ENCODE measurements at regions not wholly inside any gene's neighbourhood (a gene's known extent, or its start where the extent isn't known, plus 50 kb on each side); places are given as distances from the start of the nearest gene placed in this dataset.

DNA sequence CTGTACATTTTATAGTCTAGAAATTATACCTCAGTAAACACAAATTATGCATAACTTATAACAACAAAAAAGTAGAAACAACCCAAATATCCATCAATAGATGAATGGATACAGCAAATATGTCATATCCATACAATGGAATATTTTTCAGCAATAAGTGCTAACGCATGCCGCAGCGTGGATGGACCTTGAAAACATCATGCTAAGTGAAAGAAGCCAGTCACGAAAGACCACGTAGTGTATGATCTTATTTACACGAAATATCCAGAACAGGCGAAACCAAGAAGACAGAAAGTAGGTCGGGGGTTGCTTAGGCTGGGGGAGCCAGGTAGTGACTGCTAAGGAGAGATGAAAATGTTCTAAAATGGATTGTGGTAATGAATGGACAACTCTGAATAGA lies 167.1 kb upstream of the MYCN start:
- H3K4me3 ChIP-seq = no peak overlapping the region
- H3K9me3 ChIP-seq = no peaks in the 10 kb centered on the region
- intact Hi-C loops (cut with DNase I) = no loop called here
- H3K27me3 ChIP-seq = no peaks in the 10 kb centered on the region
- WGBS, 2 donors = 74 to 90% methylated on average over 8 of the region's 8 CpGs
- TF ChIP-seq POLR2A (IDR thresholded peaks at IDR 0.05) = no peak
- no peak for TF ChIP-seq CTCF (IDR thresholded peaks at IDR 0.05)
- DNase-seq = no peak
- H3K36me3 ChIP-seq = no peaks in the 10 kb centered on the region
- no peak overlapping the region for H3K27ac ChIP-seq
- H3K4me1 ChIP-seq = no peaks in the 10 kb centered on the region

DNA sequence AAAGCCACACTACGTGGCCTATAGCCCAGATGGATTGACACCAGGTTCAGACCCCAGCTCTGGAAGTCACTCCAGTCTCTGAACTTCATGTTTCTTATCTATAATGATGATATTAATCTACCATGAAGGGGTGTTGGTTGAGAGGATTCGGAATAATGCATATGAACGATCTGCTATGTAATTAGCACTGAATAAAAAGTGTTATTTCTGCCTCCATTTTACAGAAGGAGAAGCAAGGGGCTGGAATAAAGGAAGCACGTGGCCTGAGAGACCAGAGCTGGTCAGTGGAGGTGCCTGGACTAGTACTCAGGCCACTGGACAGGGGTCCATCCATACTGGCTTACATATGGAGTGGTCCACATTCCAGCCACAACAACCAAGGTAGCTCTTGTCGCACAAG lies 166.5 kb upstream of the MYCN start:
- Histone ChIP-seq H3K27ac (no peak overlapping the region), H3K9me3 (no peaks in the 10 kb centered on the region), H3K36me3 (no peaks in the 10 kb centered on the region), H3K27me3 (no peaks in the 10 kb centered on the region), H3K4me3 (no peak overlapping the region), H3K4me1 (no peaks in the 10 kb centered on the region)
- TF ChIP-seq POLR2A (IDR thresholded peaks at IDR 0.05) = no peak
- no peak for TF ChIP-seq CTCF (IDR thresholded peaks at IDR 0.05)
- intact Hi-C loops (cut with DNase I) = no loop called here
- 74 to 82% methylated on average over 5 of the region's 5 CpGs for WGBS, 2 donors
- no peak for DNase-seq

- WGBS, 2 donors = 62 to 74% methylated on average over 4 of the region's 4 CpGs
- Histone ChIP-seq H3K27ac (no peak overlapping the region), H3K36me3 (no peaks in the 10 kb centered on the region), H3K4me3 (no peak overlapping the region), H3K9me3 (no peaks in the 10 kb centered on the region), H3K4me1 (no peaks in the 10 kb centered on the region), H3K27me3 (no peaks in the 10 kb centered on the region)
- DNase-seq = no peak
- intact Hi-C loops (cut with DNase I) = no loop called here
- no peak for TF ChIP-seq POLR2A (IDR thresholded peaks at IDR 0.05)
Observed at GRCh38 chr2:15775753-15776628, 164.4 kb upstream of the MYCN start.

- Histone ChIP-seq H3K9me3 (no peaks in the 10 kb centered on the region), H3K27me3 (no peaks in the 10 kb centered on the region), H3K36me3 (no peaks in the 10 kb centered on the region), H3K4me3 (no peak overlapping the region), H3K27ac (no peak overlapping the region), H3K4me1 (no peaks in the 10 kb centered on the region)
- 72 to 74% methylated on average over 3 of the region's 3 CpGs for WGBS, 2 donors
- intact Hi-C loops (cut with DNase I) = no loop called here
- no peak for DNase-seq
- no peak for TF ChIP-seq POLR2A (IDR thresholded peaks at IDR 0.05)
- TF ChIP-seq CTCF (IDR thresholded peaks at IDR 0.05) = no peak
Observed at GRCh38 chr2:15776629-15776919, 163.8 kb upstream of the MYCN start.

GRCh38 chr2:15776992-15777702 lies 163.2 kb upstream of the MYCN start:
- Histone ChIP-seq H3K4me1 (no peaks in the 10 kb centered on the region), H3K27me3 (peaks cover 0 to 3% (median 0%) of the 10 kb centered on the region in 4 donors), H3K27ac (no peak overlapping the region), H3K36me3 (no peaks in the 10 kb centered on the region), H3K9me3 (no peaks in the 10 kb centered on the region), H3K4me3 (no peak overlapping the region)
- 83 to 95% methylated on average over 5 of the region's 5 CpGs for WGBS, 2 donors
- DNase-seq = no peak
- intact Hi-C loops (cut with DNase I) = no loop called here
- TF ChIP-seq CTCF (IDR thresholded peaks at IDR 0.05) (no peak), POLR2A (IDR thresholded peaks at IDR 0.05) (no peak)
